ENCODE measurements at regions not wholly inside any gene's neighbourhood (a gene's known extent, or its start where the extent isn't known, plus 50 kb on each side); places are given as distances from the start of the nearest gene placed in this dataset.

DNA sequence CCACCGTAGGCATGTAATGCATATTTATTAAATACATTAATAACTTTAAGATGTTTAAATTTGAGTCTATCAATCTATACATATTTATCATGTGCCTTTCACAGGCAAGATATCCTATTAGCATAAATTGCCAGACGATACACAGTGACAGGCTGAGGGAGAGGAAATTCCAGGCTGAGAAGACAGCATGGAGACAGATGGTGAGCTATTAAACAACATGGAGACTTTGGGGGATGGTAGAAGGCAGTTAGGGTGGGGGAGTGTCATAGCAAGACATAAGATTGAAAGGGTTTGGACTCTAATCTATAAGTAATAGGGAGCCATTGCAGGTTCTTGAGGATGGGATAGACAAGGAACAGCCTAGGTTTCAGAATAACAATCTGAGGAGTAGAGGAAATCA, 138.5 kb downstream of the NXPE2 start:
- H3K9me3 Mint-ChIP-seq, result no peaks in the 10 kb centered on the region
- no peak for DNase-seq
- no peak overlapping the region for H3K27ac Mint-ChIP-seq
- H3K36me3 Mint-ChIP-seq (ENCODE audit: low read depth), result no peaks in the 10 kb centered on the region
- no peak overlapping the region for H3K4me3 Mint-ChIP-seq
- intact Hi-C loops (cut with micrococcal nuclease), result no loop called here
- no peaks in the 10 kb centered on the region for H3K4me1 Mint-ChIP-seq
- no peaks in the 10 kb centered on the region for H3K27me3 Mint-ChIP-seq

DNA sequence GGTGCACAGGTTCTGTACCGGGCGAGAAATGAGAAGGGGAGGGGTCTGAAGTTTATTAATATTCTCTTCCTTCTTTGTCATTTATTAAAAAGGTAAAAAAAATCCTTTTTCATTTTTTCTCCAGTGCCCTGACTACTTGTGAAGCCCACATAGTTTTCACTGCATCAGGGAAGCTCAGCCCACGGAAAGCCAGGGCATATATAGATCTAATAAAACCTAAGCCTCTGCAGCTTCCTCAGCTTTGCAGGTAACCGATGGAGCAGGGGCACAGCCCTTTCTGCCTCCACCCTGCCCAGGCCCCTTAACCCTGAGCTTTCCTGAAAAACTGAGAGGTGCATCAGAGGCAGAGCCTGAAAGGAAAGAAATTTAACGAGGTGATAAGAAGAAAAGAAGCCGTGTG, 140.1 kb downstream of the NXPE2 start:
- Mint-ChIP-seq H3K27ac (no peak overlapping the region), H3K36me3 (ENCODE audit: low read depth) (no peaks in the 10 kb centered on the region), H3K4me3 (no peak overlapping the region), H3K27me3 (no peaks in the 10 kb centered on the region), H3K9me3 (no peaks in the 10 kb centered on the region), H3K4me1 (no peaks in the 10 kb centered on the region)
- intact Hi-C loops (cut with micrococcal nuclease), result no loop called here
- peak; percentile 43 for DNase-seq

DNA sequence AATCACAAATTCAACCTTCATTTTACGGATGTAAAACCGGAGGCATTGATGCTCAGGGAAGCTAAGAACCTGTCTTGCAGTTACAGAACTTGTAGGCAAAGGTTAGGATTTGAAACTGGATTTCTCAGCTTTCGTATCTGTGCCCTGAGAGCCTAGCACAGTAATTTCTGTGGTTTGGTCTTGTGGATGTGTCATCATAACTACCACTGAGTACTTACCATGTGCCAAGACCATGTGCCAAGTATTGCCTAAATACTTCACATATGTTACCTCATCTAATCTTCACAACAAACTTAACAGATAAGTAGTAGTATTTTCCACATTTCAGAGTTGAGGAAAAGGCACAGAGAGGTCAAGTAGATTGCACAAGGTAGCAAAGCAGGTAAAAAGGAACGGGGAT, 140.7 kb downstream of the NXPE2 start:
- Mint-ChIP-seq H3K36me3 (ENCODE audit: low read depth) (no peaks in the 10 kb centered on the region), H3K27ac (no peak overlapping the region), H3K27me3 (no peaks in the 10 kb centered on the region), H3K9me3 (no peaks in the 10 kb centered on the region), H3K4me1 (no peaks in the 10 kb centered on the region), H3K4me3 (no peak overlapping the region)
- no peak for DNase-seq
- intact Hi-C loops (cut with micrococcal nuclease), result no loop called here

DNA sequence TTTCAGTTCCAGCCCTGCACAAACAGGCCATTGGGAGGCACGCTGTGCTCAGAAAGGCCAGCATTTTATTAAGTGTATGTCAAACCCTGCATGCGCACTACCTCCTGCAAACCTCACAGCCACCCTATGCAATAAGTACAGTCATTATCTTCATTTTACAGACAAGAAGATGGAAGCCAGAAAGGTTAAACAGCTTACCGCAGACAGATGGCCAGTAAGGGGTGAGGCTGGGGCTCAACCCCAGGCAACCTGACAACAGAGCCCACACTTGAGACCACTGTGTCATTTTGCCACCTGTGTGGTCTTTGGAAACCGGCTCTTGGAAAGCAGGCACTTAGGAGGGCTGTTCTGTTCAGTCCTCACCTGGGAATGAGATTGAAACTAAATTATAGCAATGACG, 142.3 kb downstream of the NXPE2 start:
- Mint-ChIP-seq H3K27me3 (no peaks in the 10 kb centered on the region), H3K36me3 (ENCODE audit: low read depth) (no peaks in the 10 kb centered on the region), H3K27ac (no peak overlapping the region), H3K9me3 (peaks cover 3% of the 10 kb centered on the region), H3K4me1 (no peaks in the 10 kb centered on the region), H3K4me3 (no peak overlapping the region)
- intact Hi-C loops (cut with micrococcal nuclease), result no loop called here
- DNase-seq, result peak; percentile 32

DNA sequence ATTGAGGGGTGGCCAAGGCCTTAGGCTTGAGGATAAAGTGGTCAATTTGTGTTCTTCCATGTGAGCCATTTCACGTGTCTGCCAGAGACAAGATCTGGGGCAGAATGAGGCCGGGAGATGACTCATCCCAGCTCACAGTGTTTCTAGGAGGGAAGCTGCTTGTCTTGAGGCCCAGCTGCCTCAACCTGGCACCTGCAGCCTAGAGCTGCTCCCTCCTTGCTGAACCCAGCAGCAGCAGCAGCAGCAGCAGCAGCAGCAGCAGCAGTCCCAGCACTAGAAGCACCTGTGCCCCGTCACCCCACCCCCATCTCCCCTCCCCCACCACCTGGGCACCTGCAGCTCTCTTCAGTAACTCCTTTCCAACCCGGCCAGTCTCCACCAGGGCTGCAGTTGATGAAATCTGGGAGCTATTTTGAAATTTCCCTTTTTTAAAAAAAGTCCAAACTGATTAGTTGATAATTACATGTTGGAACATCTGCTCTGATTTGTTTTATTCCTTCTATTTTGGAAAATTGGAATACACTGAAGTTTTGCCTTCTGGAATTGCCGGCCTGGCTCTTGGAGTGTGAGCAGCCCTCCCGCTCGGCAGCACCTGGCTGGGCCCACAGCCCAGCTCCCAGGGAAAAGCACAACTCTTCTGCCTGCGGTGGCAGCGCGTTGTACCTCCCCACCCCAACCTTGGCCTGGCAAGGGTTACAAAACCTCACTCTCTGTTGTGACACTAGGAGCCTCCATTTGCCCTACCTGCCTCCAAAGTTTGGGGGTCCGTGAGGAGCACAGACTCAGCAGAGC, 143.5 kb downstream of the NXPE2 start:
- Mint-ChIP-seq H3K36me3 (ENCODE audit: low read depth) (no peaks in the 10 kb centered on the region), H3K4me1 (no peaks in the 10 kb centered on the region), H3K9me3 (peaks cover 3% of the 10 kb centered on the region), H3K27me3 (no peaks in the 10 kb centered on the region), H3K4me3 (no peak overlapping the region), H3K27ac (no peak overlapping the region)
- intact Hi-C loops (cut with micrococcal nuclease), result no loop called here
- DNase-seq, result peak; percentile 12

DNA sequence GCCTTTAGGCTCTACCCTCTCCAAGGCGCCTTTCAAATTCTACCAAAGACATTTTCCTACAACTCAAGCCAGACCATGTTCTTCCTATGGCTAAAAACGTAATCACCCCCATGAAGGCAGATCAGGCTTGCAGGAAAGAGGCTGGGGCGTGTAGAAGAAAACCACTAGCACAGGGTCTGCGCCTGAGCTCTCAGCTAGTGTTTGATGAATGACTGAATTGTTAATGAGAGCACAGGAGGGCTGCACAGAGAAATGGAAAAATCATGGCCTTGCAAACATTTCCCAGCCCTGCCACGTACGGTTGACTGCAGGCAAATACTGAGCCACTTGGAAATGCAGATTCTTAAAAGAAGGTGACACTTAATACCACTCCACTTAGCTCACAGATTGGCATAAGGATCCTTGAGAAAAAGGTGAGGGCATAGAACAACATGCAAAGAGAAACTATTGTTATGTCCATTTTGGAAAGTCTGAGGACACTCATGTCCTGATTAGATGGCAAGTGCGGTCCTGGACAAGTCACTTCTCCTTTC, 148.6 kb downstream of the NXPE2 start:
- H3K4me1 Mint-ChIP-seq, result no peaks in the 10 kb centered on the region
- peaks cover 3% of the 10 kb centered on the region for H3K9me3 Mint-ChIP-seq
- H3K27ac Mint-ChIP-seq, result no peak overlapping the region
- intact Hi-C loops (cut with micrococcal nuclease), result no loop called here
- H3K36me3 Mint-ChIP-seq (ENCODE audit: low read depth), result no peaks in the 10 kb centered on the region
- H3K4me3 Mint-ChIP-seq, result no peak overlapping the region
- no peaks in the 10 kb centered on the region for H3K27me3 Mint-ChIP-seq
- DNase-seq, result peak; percentile 6

DNA sequence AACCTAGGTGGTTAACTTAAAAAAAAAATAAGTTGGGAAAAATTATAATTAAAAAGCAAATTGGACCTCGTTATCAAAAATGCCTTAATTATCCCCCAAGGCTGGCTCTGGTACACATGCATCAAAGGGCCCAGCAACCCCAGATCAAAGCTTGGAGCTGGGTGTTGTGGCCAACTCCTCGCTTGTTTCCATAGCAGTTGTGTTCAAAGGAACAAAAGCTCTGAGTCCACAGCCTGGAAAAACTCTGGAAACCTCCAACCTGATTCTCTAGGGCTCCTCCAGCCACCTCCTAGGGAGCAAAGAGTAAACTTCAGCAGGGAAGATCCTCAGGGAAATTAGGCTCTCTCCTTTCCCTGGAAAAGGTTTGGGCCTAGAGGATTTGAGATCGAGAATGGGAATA, 149.4 kb downstream of the NXPE2 start:
- Mint-ChIP-seq H3K27me3 (no peaks in the 10 kb centered on the region), H3K4me1 (no peaks in the 10 kb centered on the region), H3K4me3 (no peak overlapping the region), H3K27ac (no peak overlapping the region), H3K36me3 (ENCODE audit: low read depth) (no peaks in the 10 kb centered on the region), H3K9me3 (peaks cover 3% of the 10 kb centered on the region)
- peak; percentile 8 for DNase-seq
- intact Hi-C loops (cut with micrococcal nuclease), result no loop called here

DNA sequence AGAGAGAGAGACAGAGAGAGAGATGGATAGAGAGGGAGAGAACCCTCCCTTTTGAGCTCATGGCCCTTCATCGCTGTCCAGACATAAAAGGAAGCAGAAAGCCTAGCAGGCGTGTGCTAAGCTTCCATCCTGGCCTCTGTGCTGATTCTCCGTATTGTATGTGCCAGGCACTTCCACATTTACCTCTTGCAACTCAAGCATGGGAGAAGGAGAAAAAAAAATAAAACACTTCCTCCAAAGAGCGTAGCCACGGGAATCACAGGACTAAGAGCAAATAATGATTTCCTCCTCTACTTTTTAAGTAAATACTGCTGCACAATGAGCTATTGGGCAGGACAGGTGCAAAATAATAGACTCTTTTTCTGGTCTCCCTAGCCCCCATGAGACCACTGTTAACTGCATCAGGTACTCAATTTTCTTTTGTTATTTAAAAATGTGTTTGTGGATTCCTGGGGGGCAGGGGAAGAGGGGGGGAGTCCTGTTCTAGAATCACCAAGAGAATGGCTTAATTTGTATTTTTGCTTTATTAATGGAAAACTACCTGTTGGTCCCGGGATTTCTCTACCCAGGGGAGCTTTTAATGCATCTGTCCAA, 154.3 kb downstream of the NXPE2 start:
- Mint-ChIP-seq H3K27ac (no peak overlapping the region), H3K27me3 (no peaks in the 10 kb centered on the region), H3K9me3 (no peaks in the 10 kb centered on the region), H3K4me1 (no peaks in the 10 kb centered on the region), H3K4me3 (no peak overlapping the region), H3K36me3 (ENCODE audit: low read depth) (no peaks in the 10 kb centered on the region)
- DNase-seq, result no peak
- intact Hi-C loops (cut with micrococcal nuclease), result no loop called here

DNA sequence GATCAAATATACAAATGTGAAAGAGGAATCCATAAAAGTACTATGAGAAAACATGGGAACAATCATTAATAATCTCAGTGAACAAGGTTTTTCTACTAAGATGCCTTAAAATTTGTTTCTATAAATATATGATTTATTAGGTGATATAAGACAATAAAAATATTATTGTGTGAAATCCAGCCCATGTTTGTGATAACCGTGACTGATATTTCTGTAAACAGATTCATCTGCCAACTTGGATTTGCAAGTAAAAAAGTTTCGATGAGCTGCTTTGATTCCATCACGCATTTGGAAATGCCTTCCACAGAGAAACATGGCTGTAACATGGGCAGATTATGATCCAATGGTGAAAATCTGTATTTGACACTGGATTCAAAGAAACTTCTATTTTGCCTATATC, 157.8 kb downstream of the NXPE2 start:
- no peaks in the 10 kb centered on the region for H3K27me3 Mint-ChIP-seq
- H3K4me3 Mint-ChIP-seq, result no peak overlapping the region
- no peak for DNase-seq
- H3K9me3 Mint-ChIP-seq, result no peaks in the 10 kb centered on the region
- H3K36me3 Mint-ChIP-seq (ENCODE audit: low read depth), result no peaks in the 10 kb centered on the region
- intact Hi-C loops (cut with micrococcal nuclease), result no loop called here
- no peak overlapping the region for H3K27ac Mint-ChIP-seq
- no peaks in the 10 kb centered on the region for H3K4me1 Mint-ChIP-seq

DNA sequence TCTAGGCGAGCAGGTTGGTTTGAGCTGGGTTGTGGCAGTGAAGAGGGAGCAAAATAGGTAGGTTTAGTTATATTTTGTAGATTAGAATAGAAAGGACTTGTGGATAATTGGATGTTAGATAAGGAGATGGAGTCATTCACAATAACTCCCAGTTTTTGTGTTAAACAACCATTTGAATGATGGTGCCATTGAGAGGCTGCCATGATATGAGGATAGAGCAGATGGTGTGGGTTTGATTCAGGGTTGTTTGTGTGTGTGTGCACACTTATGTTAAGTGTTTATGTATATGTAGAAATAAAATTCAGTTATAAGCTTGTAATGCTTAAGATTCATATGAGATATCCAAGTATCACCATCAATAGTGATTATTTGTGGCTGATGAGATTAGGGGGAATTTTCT, 166.6 kb downstream of the NXPE2 start:
- Mint-ChIP-seq H3K36me3 (ENCODE audit: low read depth) (no peaks in the 10 kb centered on the region), H3K9me3 (no peaks in the 10 kb centered on the region), H3K4me1 (peaks cover 4% of the 10 kb centered on the region), H3K27me3 (peaks cover 2% of the 10 kb centered on the region), H3K27ac (no peak overlapping the region), H3K4me3 (no peak overlapping the region)
- intact Hi-C loops (cut with micrococcal nuclease), result no loop called here
- no peak for DNase-seq

DNA sequence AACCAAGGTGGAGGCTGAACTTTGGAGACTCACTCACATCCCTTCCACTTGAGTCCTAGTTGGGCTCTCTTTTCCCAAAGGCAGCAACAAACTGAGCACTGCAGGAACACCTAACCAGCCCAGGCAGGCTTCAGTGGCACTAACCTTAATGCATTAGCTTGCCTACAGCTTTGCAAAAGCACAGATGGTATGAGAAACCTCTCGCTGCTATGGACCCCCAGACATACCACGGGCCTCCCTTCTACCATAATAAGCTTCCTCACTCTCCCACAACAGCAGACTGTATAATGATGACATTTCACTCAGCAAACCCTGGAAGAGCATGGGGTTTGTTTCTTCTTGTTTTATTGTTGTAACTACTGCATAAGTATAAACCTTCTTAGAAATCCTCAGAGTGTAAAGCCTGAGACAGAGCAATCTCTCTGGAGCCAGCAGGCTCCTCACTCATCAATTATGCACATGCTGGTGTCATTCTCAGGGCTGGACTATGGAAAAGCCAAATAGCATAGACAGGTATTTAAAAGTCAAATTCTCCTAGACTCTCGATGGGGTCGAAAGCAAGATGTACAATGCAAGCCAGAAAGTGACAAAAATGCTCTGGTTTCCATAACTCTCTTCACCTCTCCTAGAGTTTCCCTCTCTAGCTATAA, 167.6 kb downstream of the NXPE2 start:
- Mint-ChIP-seq H3K27ac (no peak overlapping the region), H3K27me3 (peaks cover 2% of the 10 kb centered on the region), H3K4me3 (no peak overlapping the region), H3K4me1 (peaks cover 4% of the 10 kb centered on the region), H3K9me3 (no peaks in the 10 kb centered on the region), H3K36me3 (ENCODE audit: low read depth) (no peaks in the 10 kb centered on the region)
- intact Hi-C loops (cut with micrococcal nuclease), result no loop called here
- DNase-seq, result no peak

DNA sequence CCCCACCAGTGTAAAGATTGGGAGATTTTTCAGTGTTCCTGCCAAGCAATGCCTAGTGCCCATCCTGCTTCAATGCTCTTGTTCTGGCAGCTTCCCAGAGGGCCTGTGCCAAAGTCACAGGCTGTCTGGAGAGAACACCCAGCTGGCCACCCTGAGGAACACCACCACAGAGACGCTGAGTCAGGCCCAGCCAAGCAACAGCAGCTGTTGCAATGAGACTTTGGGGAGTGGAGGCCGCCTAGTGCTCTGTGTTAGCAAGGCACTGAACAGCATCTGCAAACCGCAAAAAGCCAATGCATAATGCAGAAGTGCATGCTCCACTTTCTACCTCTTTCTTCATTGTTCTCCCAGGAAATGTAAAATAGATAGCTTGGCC, 168.1 kb downstream of the NXPE2 start:
- H3K4me1 Mint-ChIP-seq, result peaks cover 4% of the 10 kb centered on the region
- no peak overlapping the region for H3K4me3 Mint-ChIP-seq
- intact Hi-C loops (cut with micrococcal nuclease), result no loop called here
- H3K27me3 Mint-ChIP-seq, result peaks cover 2% of the 10 kb centered on the region
- H3K9me3 Mint-ChIP-seq, result no peaks in the 10 kb centered on the region
- H3K27ac Mint-ChIP-seq, result no peak overlapping the region
- no peak for DNase-seq
- H3K36me3 Mint-ChIP-seq (ENCODE audit: low read depth), result no peaks in the 10 kb centered on the region

DNA sequence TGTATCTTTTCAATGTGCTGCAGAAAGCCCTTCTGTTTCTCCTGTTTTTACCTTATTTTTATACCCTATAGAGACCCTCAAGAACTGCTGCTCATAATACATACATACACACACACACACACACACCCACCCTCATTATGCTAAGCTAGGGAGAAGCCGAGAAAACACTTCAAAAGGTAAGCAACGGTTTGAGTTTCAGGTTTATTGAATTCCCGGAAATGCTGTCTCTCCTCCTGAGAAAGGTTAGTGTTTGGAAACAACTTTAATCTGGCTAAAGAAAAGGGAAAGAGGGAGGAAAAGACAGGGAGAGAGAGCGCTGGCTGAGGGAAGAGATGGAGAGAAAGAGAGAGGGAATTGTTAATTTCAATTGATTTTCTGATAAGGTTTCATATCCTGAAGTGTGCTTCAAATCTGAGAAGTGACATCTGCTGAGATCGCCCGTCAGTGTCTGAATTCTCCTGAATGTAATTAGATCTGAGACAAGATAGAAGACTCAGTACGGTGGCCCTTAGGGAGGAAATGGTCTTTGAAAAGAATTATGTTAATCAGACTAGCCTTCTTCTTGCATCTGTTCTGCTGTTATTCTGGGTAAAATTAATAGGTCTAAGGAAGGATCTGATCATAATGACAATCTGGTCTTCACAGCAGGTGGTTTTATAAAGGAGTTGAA, 169.1 kb downstream of the NXPE2 start:
- intact Hi-C loops (cut with micrococcal nuclease), result no loop called here
- Mint-ChIP-seq H3K27ac (no peak overlapping the region), H3K36me3 (ENCODE audit: low read depth) (no peaks in the 10 kb centered on the region), H3K4me3 (no peak overlapping the region), H3K4me1 (peaks cover 4% of the 10 kb centered on the region), H3K27me3 (peaks cover 2% of the 10 kb centered on the region), H3K9me3 (no peaks in the 10 kb centered on the region)
- no peak for DNase-seq

DNA sequence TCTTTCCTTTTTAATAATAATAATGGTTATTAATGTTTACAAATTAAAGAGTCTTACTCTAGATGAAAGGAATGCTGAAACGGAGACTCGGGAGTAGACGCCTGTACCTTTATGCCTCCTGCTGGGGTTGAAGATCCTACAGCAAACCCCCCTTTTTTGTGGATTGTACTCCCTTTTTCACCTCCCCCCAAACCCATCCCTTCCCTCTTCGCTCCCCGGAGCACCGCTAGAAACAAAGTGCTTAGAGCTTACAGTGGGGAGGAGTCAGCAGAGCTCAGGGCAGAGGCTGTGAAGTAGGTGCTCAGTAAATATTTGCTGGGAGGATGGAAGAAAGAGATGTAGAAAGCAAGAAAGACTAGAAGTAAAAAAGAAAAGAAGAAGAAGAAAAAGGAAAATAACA, 169.7 kb downstream of the NXPE2 start:
- Mint-ChIP-seq H3K4me3 (no peak overlapping the region), H3K36me3 (ENCODE audit: low read depth) (no peaks in the 10 kb centered on the region), H3K4me1 (peaks cover 4% of the 10 kb centered on the region), H3K27ac (no peak overlapping the region), H3K9me3 (no peaks in the 10 kb centered on the region), H3K27me3 (peaks cover 2% of the 10 kb centered on the region)
- intact Hi-C loops (cut with micrococcal nuclease), result no loop called here
- no peak for DNase-seq

All from activated CD4-positive, alpha-beta T cell treated with anti-CD3 and anti-CD28 coated beads, Interleukin-2, amount 10 ng/mL, durations not matched to agents 24 days and 14 days (primary cell).